Kidney epithelial cell (primary cell): ENCODE measurements at regions not wholly inside any gene's neighbourhood (a gene's known extent, or its start where the extent isn't known, plus 50 kb on each side); places are given as distances from the start of the nearest gene placed in this dataset.

Experiments used
- DNase-seq: peaks from one replicate; pipeline ENCODE4 v3.0.0-alpha.2; 2010; ENCODE audit warnings: low read depth
- H3K27me3 ChIP-seq: 2 replicates; pipeline ENCODE4 v1.6.0; 2011; ENCODE audit warnings: low read length; ENCODE audit not compliant: control insufficient read depth, insufficient read depth
- H3K36me3 ChIP-seq: 2 replicates; pipeline ENCODE4 v1.5.1; 2011; ENCODE audit warnings: low read length; ENCODE audit not compliant: control insufficient read depth, insufficient read depth
- H3K4me3 ChIP-seq: 2 replicates; pipeline ENCODE4 v1.5.1; 2011; ENCODE audit warnings: low read depth, mild to moderate bottlenecking, control low read depth, low read length
- TF ChIP-seq, protein P1 (sequence below): IDR thresholded peaks from 2 replicates; pipeline ENCODE4 v1.5.1; 2011; ENCODE audit warnings: mild to moderate bottlenecking, moderate library complexity, low read length, control low read depth, inconsistent platforms; ENCODE audit not compliant: insufficient read depth, poor library complexity, severe bottlenecking

DNA sequence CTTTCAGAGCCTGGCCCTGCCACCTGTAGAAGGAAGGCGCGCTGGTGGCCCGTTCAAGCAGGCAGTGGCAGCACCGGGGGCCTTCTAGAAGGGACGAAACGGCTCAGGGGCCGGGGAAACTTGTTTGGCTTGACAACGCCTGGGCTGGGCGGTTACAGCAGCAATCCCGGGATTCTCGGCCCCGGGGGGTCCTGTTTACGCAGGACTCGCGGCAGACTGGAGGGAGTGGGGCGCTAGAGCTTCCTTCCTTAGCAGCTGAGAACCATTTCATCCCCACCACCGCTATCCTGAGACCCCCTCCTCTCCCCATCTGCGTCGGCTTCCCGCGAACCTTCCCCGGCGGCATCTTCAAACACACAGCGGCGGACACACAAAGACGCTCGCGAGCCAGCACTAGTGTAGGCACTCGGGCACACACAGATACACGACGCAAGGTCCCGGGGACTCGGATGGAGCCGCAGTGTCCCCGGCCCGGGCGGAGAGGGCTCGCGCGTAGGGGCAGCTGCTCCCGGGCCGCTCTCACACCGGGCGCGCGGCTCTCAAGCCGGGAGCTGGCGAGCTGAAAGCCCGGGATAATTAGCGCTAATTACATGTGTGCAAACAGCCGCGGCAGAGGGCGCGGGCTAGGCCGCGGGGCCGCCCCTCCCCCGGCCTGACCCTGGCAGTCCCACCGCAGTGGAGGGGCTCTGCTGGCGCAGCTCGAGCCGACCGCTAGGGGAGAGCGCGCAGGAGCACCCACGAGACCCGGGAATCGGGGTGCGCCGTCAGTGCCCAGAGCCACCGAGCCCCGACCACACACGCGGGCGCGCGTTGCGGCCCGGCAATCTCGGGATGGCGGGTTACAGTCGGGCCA is 271.4 kb downstream of the FOXD2 start:
- no peak for DNase-seq
- Histone ChIP-seq H3K27me3 (peaks cover 66% of the 10 kb centered on the region), H3K4me3 (peak overlapping the region; percentile 18), H3K36me3 (no peaks in the 10 kb centered on the region)
- TF ChIP-seq, protein P1, sequence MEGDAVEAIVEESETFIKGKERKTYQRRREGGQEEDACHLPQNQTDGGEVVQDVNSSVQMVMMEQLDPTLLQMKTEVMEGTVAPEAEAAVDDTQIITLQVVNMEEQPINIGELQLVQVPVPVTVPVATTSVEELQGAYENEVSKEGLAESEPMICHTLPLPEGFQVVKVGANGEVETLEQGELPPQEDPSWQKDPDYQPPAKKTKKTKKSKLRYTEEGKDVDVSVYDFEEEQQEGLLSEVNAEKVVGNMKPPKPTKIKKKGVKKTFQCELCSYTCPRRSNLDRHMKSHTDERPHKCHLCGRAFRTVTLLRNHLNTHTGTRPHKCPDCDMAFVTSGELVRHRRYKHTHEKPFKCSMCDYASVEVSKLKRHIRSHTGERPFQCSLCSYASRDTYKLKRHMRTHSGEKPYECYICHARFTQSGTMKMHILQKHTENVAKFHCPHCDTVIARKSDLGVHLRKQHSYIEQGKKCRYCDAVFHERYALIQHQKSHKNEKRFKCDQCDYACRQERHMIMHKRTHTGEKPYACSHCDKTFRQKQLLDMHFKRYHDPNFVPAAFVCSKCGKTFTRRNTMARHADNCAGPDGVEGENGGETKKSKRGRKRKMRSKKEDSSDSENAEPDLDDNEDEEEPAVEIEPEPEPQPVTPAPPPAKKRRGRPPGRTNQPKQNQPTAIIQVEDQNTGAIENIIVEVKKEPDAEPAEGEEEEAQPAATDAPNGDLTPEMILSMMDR: peak; percentile 37

DNA sequence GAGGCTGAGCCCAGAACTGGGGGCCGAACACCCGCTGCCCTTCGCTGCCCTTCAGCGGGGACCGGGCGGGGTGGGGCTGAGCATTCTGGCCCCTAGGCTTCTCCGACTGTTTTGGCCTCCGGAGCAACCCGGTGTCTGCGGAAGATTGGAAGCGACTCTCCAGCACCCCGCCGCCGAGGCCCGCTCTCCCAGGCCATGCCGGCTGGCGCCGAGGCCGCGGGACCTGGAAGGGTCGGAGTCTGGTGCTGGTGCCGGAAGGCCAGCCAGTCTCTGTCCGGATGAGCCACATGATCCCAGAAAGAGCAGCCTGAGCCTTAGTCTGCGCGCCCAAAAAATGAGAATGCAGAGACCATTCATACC is 272.0 kb downstream of the FOXD2 start:
- no peak for DNase-seq
- no peaks in the 10 kb centered on the region for H3K36me3 ChIP-seq
- TF ChIP-seq, protein P1: no peak
- H3K27me3 ChIP-seq: peaks cover 67% of the 10 kb centered on the region
- H3K4me3 ChIP-seq: peak overlapping the region; percentile 18

DNA sequence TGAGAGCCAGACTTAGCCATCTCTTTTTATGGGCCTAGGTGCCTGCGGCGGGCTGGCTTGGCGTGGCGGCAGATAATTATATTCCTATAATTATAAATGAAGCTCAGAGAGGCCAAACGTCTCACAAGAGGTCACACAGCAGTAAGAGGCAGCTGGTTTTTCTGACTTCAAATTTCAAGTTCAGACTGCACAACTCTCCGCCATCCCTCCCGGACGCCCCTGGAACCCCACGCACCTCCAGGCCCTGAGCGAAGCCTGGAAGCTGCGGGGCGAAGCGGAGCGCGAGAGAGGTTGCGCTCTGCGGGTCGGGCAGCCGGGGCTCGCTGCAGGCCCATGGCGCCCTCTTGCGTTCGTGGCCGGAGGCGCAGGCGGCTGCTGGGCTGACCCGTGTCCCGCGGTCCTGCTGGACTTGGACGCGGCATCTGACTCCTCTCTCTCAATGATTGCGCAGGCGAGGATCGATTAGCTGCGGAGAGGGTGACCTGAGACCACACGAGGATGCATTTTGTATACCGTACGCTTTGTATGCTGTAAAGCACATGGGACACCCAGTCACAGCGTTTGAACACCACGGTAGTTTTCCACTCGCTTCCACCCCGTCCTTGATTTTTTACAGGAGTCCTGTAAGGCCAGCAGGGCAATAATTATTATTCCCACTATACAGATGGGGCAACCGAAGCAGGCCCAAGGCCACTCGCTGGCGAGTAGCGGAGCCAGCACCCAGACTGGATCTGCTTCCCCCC is 272.7 kb downstream of the FOXD2 start:
- peaks cover 72% of the 10 kb centered on the region for H3K27me3 ChIP-seq

More for the DNA sequence above, 272.7 kb downstream of the FOXD2 start:
- no peak for DNase-seq
- TF ChIP-seq, protein P1: peak; percentile 92
- no peak overlapping the region for H3K4me3 ChIP-seq
- H3K36me3 ChIP-seq: no peaks in the 10 kb centered on the region
